Tibial artery (tissue), 4 donors: ENCODE measurements at regions not wholly inside any gene's neighbourhood (a gene's known extent, or its start where the extent isn't known, plus 50 kb on each side); places are given as distances from the start of the nearest gene placed in this dataset.

Experiments used
- DNase-seq, 2 donors: peaks; one replicate each; pipeline ENCODE4 v3.0.0-alpha.2; 2019
- H3K27ac ChIP-seq, 2 donors: fragments of 200-600 bp; sonication (generic) in 1 of 2; 1 replicate in 1 of 2; 2 replicates in 1 of 2; pipeline ENCODE4 v1.5.1; 2018 to 2019; ENCODE audit warnings: mild to moderate bottlenecking in 1 of 2
- H3K27me3 ChIP-seq, 2 donors: fragments of 200-600 bp; sonication (generic) in 1 of 2; one replicate each; pipeline versions ENCODE4 v1.5.1 to v1.6.0; 2016 to 2019
- H3K36me3 ChIP-seq, 3 donors: fragments of 200-600 bp; sonication (generic) in 2 of 3; one replicate each; pipeline ENCODE4 v1.5.1; 2016 to 2019; ENCODE audit warnings: mild to moderate bottlenecking in 2 of 3
- H3K4me1 ChIP-seq, 4 donors: fragments of 200-600 bp; sonication (generic) in 2 of 4; 1 replicate in 3 of 4; 2 replicates in 1 of 4; pipeline ENCODE4 v1.5.1; 2016 to 2019
- H3K4me3 ChIP-seq, 2 donors: fragments of 200-600 bp; sonication (generic) in 1 of 2; 1 replicate in 1 of 2; 2 replicates in 1 of 2; pipeline ENCODE4 v1.5.1; 2018 to 2019; ENCODE audit warnings: mild to moderate bottlenecking in 2 of 2
- H3K9me3 ChIP-seq, 3 donors: fragments of 200-600 bp; sonication (generic) in 1 of 3; one replicate each; pipeline ENCODE4 v1.5.1; 2016 to 2019
- intact Hi-C: fragments of 100-400 bp; cut with DNase I; formaldehyde crosslinking; loops from one replicate; pipeline ENCODE4 v1.15.0; 2023; ENCODE audit warnings: low total_unique reads
- TF ChIP-seq, protein P1 (sequence below), 2 experiments: fragments of 200-600 bp in 1 of 2; fragments of 450-650 bp in 1 of 2; IDR thresholded peaks; one replicate each; pipeline ENCODE4 v1.5.1; 2017 to 2019; ENCODE audit warnings: antibody characterized with exemption in 2 of 2, mild to moderate bottlenecking in 1 of 2, moderate library complexity in 1 of 2

- H3K4me3 ChIP-seq, result no peak overlapping the region
- TF ChIP-seq, protein P1, sequence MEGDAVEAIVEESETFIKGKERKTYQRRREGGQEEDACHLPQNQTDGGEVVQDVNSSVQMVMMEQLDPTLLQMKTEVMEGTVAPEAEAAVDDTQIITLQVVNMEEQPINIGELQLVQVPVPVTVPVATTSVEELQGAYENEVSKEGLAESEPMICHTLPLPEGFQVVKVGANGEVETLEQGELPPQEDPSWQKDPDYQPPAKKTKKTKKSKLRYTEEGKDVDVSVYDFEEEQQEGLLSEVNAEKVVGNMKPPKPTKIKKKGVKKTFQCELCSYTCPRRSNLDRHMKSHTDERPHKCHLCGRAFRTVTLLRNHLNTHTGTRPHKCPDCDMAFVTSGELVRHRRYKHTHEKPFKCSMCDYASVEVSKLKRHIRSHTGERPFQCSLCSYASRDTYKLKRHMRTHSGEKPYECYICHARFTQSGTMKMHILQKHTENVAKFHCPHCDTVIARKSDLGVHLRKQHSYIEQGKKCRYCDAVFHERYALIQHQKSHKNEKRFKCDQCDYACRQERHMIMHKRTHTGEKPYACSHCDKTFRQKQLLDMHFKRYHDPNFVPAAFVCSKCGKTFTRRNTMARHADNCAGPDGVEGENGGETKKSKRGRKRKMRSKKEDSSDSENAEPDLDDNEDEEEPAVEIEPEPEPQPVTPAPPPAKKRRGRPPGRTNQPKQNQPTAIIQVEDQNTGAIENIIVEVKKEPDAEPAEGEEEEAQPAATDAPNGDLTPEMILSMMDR (IDR thresholded peaks at IDR 0.05), result no peak
- peaks cover 0 to 20% of the 10 kb centered on the region in 2 donors for H3K27me3 ChIP-seq
- DNase-seq, result peak in 1 of 2 donors; percentile 23
- no peaks in the 10 kb centered on the region for H3K36me3 ChIP-seq
- H3K4me1 ChIP-seq, result no peaks in the 10 kb centered on the region
- no peaks in the 10 kb centered on the region for H3K9me3 ChIP-seq
- intact Hi-C loops, result loop anchor here (10.0 kb wide), 1 partner anchor 1047 kb away; no protein-coding TSS in a partner anchor
- no peak overlapping the region for H3K27ac ChIP-seq
Measured at GRCh38 chr22:48257685-48258055, 1495.2 kb downstream of the TBC1D22A start.

DNA sequence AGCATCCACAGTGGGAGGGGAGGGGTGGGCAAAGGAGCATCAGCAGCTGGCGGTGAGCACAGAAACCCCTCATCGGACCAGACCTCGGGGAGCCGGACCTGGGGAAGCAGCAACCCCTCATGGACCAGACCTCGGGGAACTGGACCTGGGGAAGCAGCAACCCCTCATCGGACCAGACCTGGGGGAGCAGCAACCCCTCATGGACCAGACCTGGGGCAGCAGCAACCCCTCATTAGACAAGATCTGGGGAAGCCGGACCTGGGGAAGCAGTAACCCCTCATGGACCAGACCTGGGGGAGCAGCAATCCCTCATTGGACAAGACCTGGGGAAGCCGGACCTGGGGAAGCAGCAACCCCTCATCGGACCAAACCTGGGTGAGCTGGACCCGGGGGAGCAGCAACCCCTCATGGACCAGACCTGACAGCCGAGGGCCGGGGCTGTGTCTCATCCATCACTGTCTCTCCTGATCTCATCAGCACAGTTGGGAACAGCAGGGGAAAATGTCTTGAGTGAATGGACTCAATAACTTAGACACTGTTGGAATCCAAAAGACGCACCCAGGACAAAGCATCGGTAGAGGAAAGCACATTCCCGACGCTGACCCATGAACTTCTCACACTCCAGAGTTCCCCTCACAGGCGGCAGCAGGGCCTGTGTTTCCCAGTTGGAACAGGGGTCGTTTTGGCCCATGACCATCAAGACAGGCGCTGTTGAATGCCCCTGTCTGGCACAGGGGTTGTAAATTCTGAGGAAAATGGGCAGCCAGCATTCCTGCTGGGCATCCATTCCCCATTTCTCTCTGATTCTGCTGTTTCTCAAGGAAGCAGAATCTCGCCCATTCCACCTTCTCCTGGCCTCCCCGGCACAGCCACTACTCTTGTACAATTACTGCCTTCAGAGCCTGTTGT lies 1494.6 kb downstream of the TBC1D22A start:
- Histone ChIP-seq H3K36me3 (no peaks in the 10 kb centered on the region), H3K4me1 (no peaks in the 10 kb centered on the region), H3K4me3 (no peak overlapping the region), H3K27ac (no peak overlapping the region), H3K27me3 (peaks cover 0 to 20% of the 10 kb centered on the region in 2 donors), H3K9me3 (no peaks in the 10 kb centered on the region)
- TF ChIP-seq, protein P1 (IDR thresholded peaks at IDR 0.05), result no peak
- intact Hi-C loops, result loop anchor here (10.0 kb wide), 1 partner anchor 1048 kb away; no protein-coding TSS in a partner anchor
- DNase-seq, result peak in 1 of 2 donors; percentile 53

GRCh38 chr22:48256041-48256739 lies 1493.7 kb downstream of the TBC1D22A start:
- peaks cover 0 to 20% of the 10 kb centered on the region in 2 donors for H3K27me3 ChIP-seq
- H3K4me1 ChIP-seq, result no peaks in the 10 kb centered on the region
- no peaks in the 10 kb centered on the region for H3K36me3 ChIP-seq
- no peak overlapping the region for H3K4me3 ChIP-seq
- H3K9me3 ChIP-seq, result no peaks in the 10 kb centered on the region
- TF ChIP-seq, protein P1 (IDR thresholded peaks at IDR 0.05), result no peak
- no peak overlapping the region for H3K27ac ChIP-seq
- intact Hi-C loops, result loop anchor here (10.0 kb wide), 1 partner anchor 1049 kb away; no protein-coding TSS in a partner anchor
- peak in 1 of 2 donors; percentile 43 for DNase-seq

- TF ChIP-seq, protein P1 (IDR thresholded peaks at IDR 0.05), result no peak
- Histone ChIP-seq H3K4me1 (no peaks in the 10 kb centered on the region), H3K27me3 (peaks cover 0 to 20% of the 10 kb centered on the region in 2 donors), H3K4me3 (no peak overlapping the region), H3K36me3 (no peaks in the 10 kb centered on the region), H3K27ac (no peak overlapping the region), H3K9me3 (no peaks in the 10 kb centered on the region)
- intact Hi-C loops, result loop anchor here (10.0 kb wide), 1 partner anchor 1050 kb away; no protein-coding TSS in a partner anchor
- no peak for DNase-seq
Measured at GRCh38 chr22:48254311-48254873, 1491.9 kb downstream of the TBC1D22A start.

- Histone ChIP-seq H3K4me3 (no peak overlapping the region), H3K27ac (no peak overlapping the region), H3K27me3 (peaks cover 0 to 20% of the 10 kb centered on the region in 2 donors), H3K36me3 (no peaks in the 10 kb centered on the region), H3K4me1 (no peaks in the 10 kb centered on the region), H3K9me3 (no peaks in the 10 kb centered on the region)
- no peak for DNase-seq
- intact Hi-C loops, result loop anchor here (10.0 kb wide), 1 partner anchor 1051 kb away; no protein-coding TSS in a partner anchor
- TF ChIP-seq, protein P1 (IDR thresholded peaks at IDR 0.05), result no peak
Measured at GRCh38 chr22:48253573-48253972, 1491.1 kb downstream of the TBC1D22A start.
